HuH-7 (cell line): ENCODE measurements at regions not wholly inside any gene's neighbourhood (a gene's known extent, or its start where the extent isn't known, plus 50 kb on each side); places are given as distances from the start of the nearest gene placed in this dataset.
"Not testable (repeated sequence)": the region's sequence is repeated elsewhere in the genome, so short reads cannot be mapped to it uniquely, and the experiment has no call there.

ENCODE experiments used
- DNase-seq: peaks from one replicate; pipeline ENCODE4 v3.0.0; 2011; ENCODE audit warnings: low spot score

DNA sequence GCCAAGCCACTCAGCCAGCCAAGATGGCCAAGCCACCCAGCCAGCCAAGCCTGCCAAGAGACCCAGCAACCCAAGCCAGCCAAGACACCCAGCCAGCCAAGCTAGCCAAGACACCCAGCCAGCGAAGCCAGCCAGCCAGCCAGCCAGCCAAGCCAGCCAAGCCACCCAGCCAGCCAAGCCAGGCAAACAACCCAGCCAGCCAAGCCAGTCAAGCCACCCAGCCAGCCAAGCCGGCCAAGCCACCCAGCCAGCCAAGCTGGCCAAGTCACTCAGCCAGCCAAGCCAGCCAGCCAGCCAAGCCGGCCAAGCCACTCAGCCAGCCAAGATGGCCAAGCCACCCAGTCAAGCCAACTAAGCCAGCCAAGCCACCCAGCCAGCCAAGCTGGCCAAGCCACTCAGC is 337.5 kb upstream of the PLGLB2 start:
- DNase-seq, result not testable (repeated sequence)

DNA sequence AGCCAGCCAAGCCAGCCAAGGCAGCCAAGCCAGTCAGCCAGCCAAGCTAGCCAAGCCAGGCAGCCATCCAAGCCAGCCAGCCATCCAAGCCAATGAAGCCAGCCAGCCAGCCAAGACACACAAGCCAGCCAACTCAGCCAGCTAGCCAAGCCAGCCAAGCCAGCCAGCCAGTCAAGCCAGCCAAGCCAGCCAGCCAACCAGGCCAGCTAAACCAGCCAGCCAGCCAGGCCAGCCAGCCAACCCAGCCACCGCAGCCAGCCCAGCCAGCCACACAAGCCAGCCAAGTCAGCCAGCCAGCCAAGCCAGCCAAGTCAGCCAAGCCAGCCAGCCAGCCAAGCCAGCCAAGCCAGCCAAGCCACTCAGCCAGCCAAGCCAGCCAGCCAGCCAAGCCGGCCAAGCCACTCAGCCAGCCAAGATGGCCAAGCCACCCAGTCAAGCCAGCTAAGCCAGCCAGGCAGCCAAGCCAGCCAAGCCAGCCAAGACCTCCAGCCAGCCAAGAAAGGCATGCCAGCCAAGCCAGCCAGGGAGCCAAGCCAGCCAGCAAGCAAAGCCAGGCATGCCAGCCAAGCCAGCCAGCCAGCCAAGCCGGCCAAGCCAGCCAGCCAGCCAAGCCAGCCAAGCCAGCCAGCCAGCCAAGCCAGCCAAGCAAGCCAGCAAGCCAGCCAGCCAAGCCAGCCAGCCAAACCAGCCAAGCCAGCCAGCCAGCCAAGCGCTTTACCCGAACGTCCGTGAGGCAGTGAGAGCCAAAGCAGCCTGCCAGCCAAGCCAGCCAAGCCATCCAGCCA is 335.7 kb upstream of the PLGLB2 start:
- DNase-seq, result not testable (repeated sequence)

DNA sequence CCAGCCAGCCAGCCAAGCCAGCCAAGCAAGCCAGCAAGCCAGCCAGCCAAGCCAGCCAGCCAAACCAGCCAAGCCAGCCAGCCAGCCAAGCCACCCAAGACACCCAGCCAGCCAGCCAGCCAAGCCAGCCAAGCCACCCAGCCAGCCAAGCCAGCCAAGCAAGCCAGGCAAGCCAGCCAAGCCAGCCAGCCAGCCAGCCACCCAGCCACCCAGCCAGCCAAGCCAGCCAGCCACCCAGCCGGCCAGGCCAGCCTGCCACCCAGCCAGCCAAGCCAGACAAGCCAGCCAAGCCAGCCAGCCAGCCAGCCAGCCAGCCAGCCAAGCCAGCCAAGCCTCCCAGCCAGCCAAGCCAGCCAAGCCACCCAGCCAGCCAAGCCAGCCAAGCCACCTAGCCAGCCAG is 333.6 kb upstream of the PLGLB2 start:
- DNase-seq, result not testable (repeated sequence)

DNA sequence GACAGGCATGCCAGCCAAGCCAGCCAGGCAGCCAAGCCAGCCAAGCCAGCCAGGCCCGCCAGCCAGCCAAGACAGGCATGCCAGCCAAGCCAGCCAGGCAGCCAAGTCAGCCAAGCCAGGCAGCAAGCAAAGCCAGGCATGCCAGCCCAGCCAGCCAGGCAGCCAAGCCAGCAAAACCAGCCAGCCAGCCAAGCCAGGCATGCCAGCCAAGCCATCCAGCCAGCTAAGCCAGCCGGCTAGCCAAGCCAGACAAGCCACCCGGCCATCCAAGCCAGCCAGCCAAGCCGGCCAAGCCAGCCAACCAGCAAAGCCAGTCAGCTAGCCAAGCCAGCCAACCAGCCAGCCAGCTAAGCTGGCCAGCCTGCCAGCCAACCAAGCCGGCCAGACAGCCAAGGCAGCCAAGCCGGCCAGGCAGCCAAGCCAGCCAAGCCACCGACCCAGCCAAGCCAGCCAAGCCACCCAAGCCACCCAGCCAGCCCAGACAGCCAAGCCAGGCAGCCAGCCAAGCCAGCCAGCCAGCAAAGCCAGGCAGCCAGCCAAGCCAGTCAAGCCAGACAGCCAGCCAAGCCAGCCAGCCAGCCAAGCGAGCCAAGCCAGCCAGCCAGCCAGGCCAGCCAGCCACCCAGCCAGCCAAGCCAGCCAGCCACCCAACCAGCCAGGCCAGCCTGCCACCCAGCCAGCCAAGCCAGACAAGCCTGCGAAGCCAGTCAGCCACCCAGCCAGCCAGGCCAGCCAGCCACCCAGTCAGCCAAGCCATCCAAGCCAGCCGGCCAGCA is 332.9 kb upstream of the PLGLB2 start:
- not testable (repeated sequence) for DNase-seq

DNA sequence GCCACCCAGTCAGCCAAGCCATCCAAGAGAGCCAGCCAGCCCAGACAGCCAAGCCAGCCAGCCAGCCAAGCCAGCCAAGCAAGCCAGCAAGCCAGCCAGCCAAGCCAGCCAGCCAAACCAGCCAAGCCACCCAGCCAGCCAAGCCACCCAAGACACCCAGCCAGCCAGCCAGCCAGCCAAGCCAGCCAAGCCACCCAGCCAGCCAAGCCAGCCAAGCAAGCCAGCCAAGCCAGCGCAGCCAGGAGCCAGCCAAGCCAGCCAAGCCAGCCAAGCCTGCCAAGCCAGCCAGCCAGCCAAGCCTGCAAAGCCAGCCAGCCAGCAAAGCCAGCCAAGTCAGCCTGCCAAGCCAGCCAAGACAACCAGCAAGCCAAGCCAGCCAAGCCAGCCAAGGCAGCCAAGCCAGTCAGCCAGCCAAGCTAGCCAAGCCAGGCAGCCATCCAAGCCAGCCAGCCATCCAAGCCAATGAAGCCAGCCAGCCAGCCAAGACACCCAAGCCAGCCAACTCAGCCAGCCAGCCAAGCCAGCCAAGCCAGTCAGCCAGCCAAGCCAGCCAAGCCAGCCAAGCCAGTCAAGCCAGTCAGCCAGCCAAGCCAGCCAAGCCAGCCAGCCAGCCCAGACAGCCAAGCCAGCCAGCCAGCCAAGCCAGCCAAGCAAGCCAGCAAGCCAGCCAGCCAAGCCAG is 332.2 kb upstream of the PLGLB2 start:
- not testable (repeated sequence) for DNase-seq

DNA sequence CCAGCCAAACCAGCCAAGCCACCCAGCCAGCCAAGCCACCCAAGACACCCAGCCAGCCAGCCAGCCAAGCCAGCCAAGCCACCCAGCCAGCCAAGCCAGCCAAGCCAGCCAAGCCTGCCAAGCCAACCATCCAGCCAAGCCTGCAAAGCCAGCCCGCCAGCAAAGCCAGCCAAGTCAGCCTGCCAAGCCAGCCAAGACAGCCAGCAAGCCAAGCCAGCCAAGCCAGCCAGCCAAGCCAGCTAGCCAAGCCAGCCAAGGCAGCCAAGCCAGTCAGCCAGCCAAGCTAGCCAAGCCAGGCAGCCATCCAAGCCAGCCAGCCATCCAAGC is 331.7 kb upstream of the PLGLB2 start:
- not testable (repeated sequence) for DNase-seq

DNA sequence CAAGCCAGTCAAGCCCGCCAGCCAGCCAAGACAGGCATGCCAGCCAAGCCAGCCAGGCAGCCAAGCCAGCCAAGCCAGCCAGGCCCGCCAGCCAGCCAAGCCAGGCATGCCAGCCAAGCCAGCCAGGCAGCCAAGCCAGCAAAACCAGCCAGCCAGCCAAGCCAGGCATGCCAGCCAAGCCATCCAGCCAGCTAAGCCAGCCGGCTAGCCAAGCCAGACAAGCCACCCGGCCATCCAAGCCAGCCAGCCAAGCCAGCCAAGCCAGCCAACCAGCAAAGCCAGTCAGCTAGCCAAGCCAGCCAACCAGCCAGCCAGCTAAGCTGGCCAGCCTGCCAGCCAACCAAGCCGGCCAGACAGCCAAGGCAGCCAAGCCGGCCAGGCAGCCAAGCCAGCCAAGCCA is 330.7 kb upstream of the PLGLB2 start:
- DNase-seq, result not testable (repeated sequence)

DNA sequence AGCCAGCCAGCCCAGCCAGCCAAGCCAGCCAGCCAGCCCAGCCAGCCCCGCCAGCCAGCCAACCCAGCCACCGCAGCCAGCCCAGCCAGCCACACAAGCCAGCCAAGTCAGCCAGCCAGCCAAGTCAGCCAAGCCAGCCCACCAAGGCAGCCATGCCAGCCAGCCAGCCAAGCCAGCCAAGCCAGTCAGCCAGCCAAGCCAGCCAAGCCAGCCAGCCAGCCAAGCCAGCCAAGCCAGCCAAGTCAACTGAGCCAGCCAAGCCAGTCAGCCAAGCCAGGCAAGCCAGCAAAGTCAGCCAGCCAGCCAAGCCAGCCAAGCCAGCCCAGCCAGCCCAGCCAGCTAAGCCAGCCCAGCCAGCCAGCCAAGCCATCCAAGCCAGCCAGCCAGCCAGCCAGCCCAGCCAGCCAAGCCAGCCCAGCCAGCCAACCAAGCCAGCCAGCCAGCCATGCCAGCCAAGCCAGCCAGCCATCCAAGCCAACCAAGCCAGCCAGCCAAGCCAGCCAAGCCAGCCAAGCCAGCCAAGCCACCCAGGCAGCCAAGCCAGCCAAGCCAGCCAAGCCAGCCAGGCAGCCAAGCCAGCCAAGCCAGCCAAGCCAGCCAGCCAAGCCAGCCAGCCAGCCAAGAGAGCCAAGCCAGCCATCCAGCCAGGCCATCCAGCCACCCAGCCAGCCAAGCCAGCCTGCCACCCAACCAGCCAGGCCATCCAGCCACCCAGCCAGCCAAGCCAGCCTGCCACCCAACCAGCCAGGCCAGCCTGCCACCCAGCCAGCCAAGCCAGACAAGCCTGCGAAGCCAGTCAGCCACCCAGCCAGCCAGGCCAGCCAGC is 329.9 kb upstream of the PLGLB2 start:
- DNase-seq, result not testable (repeated sequence)

DNA sequence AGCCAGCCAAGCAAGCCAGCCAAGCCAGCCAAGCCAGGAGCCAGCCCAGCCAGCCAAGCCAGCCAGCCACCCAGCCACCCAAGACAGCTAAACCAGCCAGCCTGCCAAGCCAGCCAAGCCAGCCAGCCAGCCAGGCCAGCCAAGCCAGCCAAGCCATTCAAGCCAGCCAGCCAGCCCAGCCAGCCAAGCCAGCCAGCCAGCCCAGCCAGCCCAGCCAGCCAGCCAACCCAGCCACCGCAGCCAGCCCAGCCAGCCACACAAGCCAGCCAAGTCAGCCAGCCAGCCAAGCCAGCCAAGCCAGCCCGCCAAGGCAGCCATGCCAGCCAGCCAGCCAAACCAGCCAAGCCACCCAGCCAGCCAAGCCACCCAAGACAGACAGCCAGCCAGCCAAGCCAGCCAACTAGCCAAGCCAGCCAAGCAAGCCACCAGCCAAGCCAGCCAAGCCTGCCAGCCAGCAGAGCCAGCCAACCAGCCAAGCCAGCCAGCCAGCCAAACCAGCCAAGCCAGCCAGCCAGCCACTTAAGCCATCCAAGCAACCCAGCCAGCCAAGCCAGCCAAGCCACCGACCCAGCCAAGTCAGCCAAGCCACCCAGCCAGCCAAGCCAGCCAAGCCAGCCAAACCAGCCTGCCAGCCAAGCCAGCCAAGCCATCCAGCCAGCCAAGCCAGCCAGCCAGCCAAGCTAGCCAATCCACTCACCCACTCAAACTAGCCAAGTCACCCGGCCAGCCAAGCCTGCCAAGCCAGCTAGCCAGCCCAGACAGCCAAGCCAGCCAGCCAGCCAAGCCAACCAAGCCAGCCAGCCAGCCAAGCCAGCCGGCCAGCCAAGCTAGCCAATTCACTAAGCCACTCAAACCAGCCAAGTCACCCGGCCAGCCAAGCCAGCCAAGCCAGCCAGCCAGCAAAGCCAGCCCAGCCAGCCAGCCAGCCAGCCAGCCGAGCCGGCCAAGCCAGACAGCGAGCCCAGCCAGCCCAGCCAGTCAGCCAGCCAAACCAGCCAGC is 328.8 kb upstream of the PLGLB2 start:
- DNase-seq, result not testable (repeated sequence)

DNA sequence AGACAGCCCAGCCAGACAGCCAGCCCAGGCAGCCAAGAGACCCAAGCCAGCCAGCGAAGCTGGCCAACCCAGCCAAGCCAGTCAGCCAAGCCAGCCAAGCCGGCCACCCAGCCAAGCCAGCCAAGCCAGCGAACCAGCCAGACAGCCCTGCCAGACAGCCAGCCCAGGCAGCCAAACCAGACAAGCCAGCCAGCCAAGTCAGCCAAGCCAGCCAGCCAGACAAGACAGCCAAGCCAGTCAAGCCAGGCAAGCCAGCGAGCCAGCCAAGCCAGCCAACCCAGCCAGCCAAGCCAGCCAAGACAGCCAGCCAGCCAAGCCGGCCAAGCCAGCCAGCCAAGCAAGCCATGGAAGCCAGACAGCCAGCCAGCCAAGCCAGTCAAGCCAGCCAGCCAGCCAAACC is 327.9 kb upstream of the PLGLB2 start:
- DNase-seq, result not testable (repeated sequence)

DNA sequence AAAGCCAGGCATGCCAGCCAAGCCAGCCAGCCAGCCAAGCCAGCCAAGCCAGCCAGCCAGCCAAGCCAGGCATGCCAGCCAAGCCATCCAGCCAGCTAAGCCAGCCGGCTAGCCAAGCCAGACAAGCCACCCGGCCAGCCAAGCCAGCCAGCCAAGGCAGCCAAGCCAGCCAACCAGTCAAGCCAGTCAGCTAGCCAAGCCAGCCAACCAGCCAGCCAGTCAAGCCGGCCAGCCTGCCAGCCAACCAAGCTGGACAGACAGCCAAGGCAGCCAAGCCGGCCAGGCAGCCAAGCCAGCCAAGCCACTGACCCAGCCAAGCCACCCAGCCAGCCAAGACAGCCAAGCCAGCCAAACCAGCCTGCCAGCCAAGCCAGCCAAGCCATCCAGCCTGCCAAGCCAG is 326.9 kb upstream of the PLGLB2 start:
- DNase-seq, result not testable (repeated sequence)

DNA sequence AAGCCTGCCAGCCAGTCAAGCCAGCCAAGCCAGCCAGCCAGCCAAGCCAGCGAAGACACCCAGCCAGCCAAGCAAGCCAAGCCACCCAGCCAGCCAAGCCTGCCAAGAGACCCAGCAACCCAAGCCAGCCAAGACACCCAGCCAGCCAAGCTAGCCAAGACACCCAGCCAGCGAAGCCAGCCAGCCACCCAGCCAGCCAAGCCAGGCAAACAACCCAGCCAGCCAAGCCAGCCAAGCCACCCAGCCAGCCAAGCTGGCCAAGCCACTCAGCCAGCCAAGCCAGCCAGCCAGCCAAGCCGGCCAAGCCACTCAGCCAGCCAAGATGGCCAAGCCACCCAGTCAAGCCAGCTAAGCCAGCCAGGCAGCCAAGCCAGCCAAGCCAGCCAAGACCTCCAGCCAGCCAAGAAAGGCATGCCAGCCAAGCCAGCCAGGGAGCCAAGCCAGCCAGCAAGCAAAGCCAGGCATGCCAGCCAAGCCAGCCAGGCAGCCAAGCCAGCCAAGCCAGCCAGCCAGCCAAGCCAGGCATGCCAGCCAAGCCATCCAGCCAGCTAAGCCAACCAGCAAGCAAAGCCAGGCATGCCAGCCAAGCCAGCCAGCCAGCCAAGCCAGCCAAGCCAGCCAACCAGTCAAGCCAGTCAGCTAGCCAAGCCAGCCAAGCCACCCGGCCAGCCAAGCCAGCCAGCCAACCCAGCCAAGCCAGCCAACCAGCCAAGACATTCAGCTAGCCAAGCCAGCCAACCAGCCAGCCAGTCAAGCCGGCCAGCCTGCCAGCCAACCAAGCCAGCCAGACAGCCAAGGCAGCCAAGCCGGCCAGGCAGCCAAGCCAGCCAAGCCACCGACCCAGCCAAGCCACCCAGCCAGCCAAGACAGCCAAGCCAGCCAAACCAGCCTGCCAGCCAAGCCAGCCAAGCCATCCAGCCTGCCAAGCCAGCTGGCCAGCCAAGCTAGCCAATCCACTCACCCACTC is 323.8 kb upstream of the PLGLB2 start:
- DNase-seq, result not testable (repeated sequence)

DNA sequence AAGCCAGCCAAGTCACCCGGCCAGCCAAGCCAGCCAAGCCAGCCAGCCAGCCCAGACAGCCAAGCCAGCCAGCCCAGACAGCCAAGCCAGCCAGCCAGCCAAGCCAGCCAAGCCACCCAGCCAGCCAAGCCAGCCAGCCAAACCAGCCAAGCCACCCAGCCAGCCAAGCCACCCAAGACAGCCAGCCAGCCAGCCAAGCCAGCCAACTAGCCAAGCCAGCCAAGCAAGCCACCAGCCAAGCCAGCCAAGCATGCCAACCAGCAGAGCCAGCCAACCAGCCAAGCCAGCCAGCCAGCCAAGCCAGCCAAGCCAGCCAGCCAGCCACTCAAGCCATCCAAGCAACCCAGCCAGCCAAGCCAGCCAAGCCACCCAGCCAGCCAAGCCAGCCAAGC is 323.1 kb upstream of the PLGLB2 start:
- DNase-seq, result not testable (repeated sequence)

DNA sequence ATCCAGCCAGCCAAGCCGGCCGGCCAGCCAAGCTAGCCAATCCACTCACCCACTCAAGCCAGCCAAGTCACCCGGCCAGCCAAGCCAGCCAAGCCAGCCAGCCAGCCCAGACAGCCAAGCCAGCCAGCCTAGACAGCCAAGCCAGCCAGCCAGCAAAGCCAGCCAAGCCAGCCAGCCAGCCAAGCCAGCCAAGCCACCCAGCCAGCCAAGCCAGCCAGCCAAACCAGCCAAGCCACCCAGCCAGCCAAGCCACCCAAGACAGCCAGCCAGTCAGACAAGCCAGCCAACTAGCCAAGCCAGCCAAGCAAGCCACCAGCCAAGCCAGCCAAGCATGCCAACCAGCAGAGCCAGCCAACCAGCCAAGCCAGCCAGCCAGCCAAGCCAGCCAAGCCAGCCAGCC is 322.7 kb upstream of the PLGLB2 start:
- not testable (repeated sequence) for DNase-seq

DNA sequence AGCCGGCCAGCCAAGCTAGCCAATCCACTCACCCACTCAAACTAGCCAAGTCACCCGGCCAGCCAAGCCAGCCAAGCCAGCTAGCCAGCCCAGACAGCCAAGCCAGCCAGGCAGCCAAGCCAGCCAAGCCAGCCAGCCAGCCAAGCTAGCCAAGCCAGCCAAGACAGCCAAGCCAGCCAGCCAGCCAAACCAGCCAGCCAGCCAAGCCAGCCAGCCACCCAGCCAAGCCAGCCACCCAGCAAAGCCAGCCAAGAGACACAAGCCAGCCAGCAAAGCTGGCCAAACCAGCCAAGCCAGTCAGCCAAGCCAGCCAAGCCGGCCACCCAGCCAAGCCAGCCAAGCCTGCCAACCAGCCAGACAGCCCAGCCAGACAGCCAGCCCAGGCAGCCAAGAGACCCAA is 322.2 kb upstream of the PLGLB2 start:
- DNase-seq, result not testable (repeated sequence)

DNA sequence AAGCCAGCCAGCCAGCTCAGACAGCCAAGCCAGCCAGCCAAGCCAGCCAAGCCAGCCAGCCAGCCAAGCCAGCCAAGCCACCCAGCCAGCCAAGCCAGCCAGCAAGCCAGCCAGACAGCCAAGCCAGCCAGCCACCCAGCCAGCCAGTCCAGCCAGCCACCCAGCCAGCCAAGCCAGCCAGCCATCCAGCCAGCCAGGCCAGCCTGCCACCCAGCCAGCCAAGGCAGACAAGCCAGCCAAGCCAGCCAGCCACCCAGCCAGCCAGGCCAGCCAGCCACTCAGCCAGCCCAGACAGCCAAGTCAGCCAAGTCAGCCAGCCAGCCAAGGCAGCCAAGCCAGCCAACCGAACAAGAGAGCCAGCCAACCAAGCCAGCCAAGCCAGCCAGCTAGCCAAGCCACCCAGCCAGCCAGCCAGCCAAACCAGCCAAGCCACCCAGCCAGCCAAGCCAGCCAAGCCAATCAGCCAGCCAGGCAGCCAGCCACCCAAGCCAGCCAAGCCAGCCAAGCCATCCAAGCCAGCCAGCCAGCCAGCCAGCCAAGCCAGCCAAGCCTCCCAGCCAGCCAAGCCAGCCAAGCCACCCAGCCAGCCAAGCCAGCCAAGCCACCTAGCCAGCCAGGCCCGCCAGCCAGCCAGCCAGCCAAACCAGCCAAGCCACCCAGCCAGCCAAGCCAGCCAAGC is 319.3 kb upstream of the PLGLB2 start:
- not testable (repeated sequence) for DNase-seq

DNA sequence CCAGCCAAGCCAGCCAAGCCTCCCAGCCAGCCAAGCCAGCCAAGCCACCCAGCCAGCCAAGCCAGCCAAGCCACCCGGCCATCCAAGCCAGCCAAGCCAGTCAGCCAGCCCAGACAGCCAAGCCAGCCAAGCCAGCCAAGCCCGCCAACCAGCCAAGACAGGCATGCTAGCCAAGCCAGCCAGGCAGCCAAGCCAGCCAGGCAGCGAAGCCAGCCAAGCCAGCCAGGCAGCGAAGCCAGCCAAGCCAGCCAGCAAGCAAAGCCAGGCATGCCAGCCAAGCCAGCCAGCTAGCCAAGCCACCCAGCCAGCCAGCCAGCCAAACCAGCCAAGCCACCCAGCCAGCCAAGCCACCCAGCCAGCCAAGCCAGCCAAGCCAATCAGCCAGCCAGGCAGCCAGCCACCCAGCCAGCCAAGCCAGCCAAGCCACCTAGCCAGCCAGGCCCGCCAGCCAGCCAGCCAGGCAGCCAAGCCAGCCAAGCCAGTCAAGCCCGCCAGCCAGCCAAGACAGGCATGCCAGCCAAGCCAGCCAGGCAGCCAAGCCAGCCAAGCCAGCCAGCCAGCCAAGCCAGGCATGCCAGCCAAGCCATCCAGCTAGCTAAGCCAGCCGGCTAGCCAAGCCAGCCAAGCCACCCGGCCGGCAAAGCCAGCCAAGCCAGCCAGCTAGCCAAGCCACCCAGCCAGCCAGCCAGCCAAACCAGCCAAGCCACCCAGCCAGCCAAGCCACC is 318.5 kb upstream of the PLGLB2 start:
- not testable (repeated sequence) for DNase-seq

DNA sequence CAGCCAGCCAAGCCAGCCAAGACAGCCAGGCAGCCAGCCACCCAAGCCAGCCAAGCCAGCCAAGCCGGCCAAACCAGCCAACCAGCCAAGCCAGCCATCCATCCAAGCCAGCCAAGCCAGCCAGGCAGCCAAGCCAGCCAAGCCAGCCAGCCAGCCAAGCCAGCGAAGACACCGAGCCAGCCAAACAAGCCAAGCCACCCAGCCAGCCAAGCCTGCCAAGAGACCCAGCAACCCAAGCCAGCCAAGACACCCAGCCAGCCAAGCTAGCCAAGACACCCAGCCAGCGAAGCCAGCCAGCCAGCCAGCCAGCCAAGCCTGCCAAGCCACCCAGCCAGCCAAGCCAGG is 318.0 kb upstream of the PLGLB2 start:
- not testable (repeated sequence) for DNase-seq
